ENCODE measurements at regions not wholly inside any gene's neighbourhood (a gene's known extent, or its start where the extent isn't known, plus 50 kb on each side); places are given as distances from the start of the nearest gene placed in this dataset.

GRCh38 chr6:12656906-12657305 lies 59.7 kb upstream of the PHACTR1 start:
- H3K4me3 ChIP-seq (ENCODE audit: extremely low read depth in 1 of 4, insufficient read depth in 2 of 4, low read depth in 3 of 4, low read length in 4 of 4), result no peak overlapping the region
- H4K91ac ChIP-seq (replicated peaks; ENCODE audit: insufficient read length, low read length), result no peak overlapping the region
- ChIA-PET POLR2A (ENCODE audit: partially characterized antibody) (no interaction called here), CTCF (ENCODE audit: partially characterized antibody) (interaction anchor here (0.5 to 1.5 kb wide), 4 partner anchors 9 to 224 kb away, joined by 3 to 6 read pairs (median 3); no protein-coding TSS in a partner anchor)
- H3K18ac ChIP-seq (ENCODE audit: extremely low read depth, low read length), result no peak overlapping the region
- H2AFZ ChIP-seq (ENCODE audit: low read length), result no peak overlapping the region
- H3K9me3 ChIP-seq (ENCODE audit: insufficient read depth in 2 of 2, low read depth in 1 of 2, low read length in 1 of 2), result no peaks in the 10 kb centered on the region
- H2BK120ac ChIP-seq (replicated peaks; ENCODE audit: low read depth, low read length), result no peak overlapping the region
- H3K4me1 ChIP-seq (replicated peaks in 1 of 4; ENCODE audit: control insufficient read depth in 3 of 4, insufficient read depth in 4 of 4, low read length in 3 of 4), result peaks cover 0 to 6% (median 0%) of the 10 kb centered on the region in 4 experiments; a peak in 2 of 7 replicates
- no peaks in the 10 kb centered on the region for H4K20me1 ChIP-seq (replicated peaks in 1 of 2; ENCODE audit: control insufficient read depth in 1 of 2, insufficient read depth in 2 of 2, low read length in 2 of 2)
- no peak overlapping the region for H3K27ac ChIP-seq (ENCODE audit: low read depth, low read length)
- no peak overlapping the region for H3K4me2 ChIP-seq (ENCODE audit: insufficient read depth in 1 of 2, low read depth in 2 of 2, low read length in 2 of 2)
- H3K23ac ChIP-seq (ENCODE audit: insufficient read length), result no peak overlapping the region
- WGBS, 2 experiments (ENCODE audit: extremely low coverage in 1 of 2, insufficient coverage in 1 of 2, insufficient read length in 1 of 2, insufficient replicate concordance in 2 of 2, low coverage in 1 of 2, low lambda C conversion rate in 2 of 2, missing lambda C conversion rate in 1 of 2), result 36% methylated on average over 3 of the region's 3 CpGs; no CpG with 5 or more reads in 1 of the 2 experiments
- no peak overlapping the region for H3K14ac ChIP-seq (ENCODE audit: insufficient read length)
- H4K8ac ChIP-seq (ENCODE audit: extremely low read depth, insufficient read depth, low read length), result no peak overlapping the region
- H2BK12ac ChIP-seq (ENCODE audit: low read depth, low read length), result no peak overlapping the region
- H3K4ac ChIP-seq (replicated peaks; ENCODE audit: insufficient read length, low read depth, low read length), result no peak overlapping the region
- H2BK20ac ChIP-seq (ENCODE audit: low read length), result no peak overlapping the region
- H3K79me1 ChIP-seq (ENCODE audit: low read depth, low read length), result no peaks in the 10 kb centered on the region
- DNase-seq (ENCODE audit: low read depth in 1 of 2, low spot score in 2 of 2) (no peak), FAIRE-seq (no peak)
- peaks cover 2% of the 10 kb centered on the region; the same call in 1 of the 2 replicates for H3K23me2 ChIP-seq (ENCODE audit: low read depth, low read length)
- no peak overlapping the region for H2BK15ac ChIP-seq (ENCODE audit: low read length)
- no peak overlapping the region for H4K5ac ChIP-seq (ENCODE audit: insufficient read length, low read depth, low read length)
- no peaks in the 10 kb centered on the region for H3K79me2 ChIP-seq (ENCODE audit: control insufficient read depth in 1 of 2, insufficient read depth in 2 of 2, low read length in 2 of 2)
- no peaks in the 10 kb centered on the region for H3K36me3 ChIP-seq (ENCODE audit: control insufficient read depth in 2 of 4, insufficient read depth in 4 of 4, low read length in 3 of 4)
- no peak overlapping the region for H2AK5ac ChIP-seq (ENCODE audit: low read depth, low read length)
- H2BK5ac ChIP-seq (ENCODE audit: low read depth, low read length), result no peak overlapping the region
- no peak overlapping the region for H3K56ac ChIP-seq (replicated peaks; ENCODE audit: insufficient read length, low read depth, low read length)
- no peak overlapping the region for H3K9ac ChIP-seq (replicated peaks in 1 of 4; ENCODE audit: extremely low read depth in 1 of 4, low read depth in 3 of 4, low read length in 3 of 4)
- H3K27me3 ChIP-seq (replicated peaks in 1 of 4; ENCODE audit: control insufficient read depth in 3 of 4, extremely low read depth in 1 of 4, insufficient read depth in 3 of 4, low read length in 3 of 4), result peaks cover 0 to 7% (median 3%) of the 10 kb centered on the region in 4 experiments; a peak in 4 of 7 replicates
- TF ChIP-seq MAFK (IDR thresholded peaks at IDR 0.05; ENCODE audit: low read depth, low read length) (no peak), TAF1 (IDR thresholded peaks at IDR 0.05; ENCODE audit: low read depth, low read length) (no peak), TAF7 (optimal IDR thresholded peaks at IDR 0.05; ENCODE audit: borderline replicate concordance, low read depth, low read length) (no peak), JUND (IDR thresholded peaks at IDR 0.05; ENCODE audit: low read length) (no peak), SIX5 (IDR thresholded peaks at IDR 0.05; ENCODE audit: low read depth, low read length) (no peak), SRF (IDR thresholded peaks at IDR 0.05; ENCODE audit: low read depth, low read length) (no peak), TCF12 (IDR thresholded peaks at IDR 0.05; ENCODE audit: low read depth, low read length) (no peak), ASH2L (IDR thresholded peaks at IDR 0.05; ENCODE audit: low read length) (no peak), SIRT6 (IDR thresholded peaks at IDR 0.05; ENCODE audit: low read length) (no peak), BRCA1 (IDR thresholded peaks at IDR 0.05; ENCODE audit: low read depth, low read length) (no peak), SIN3A (conservative IDR thresholded peaks at IDR 0.05 in 1 of 2, IDR thresholded peaks at IDR 0.05 in 1 of 2; ENCODE audit: low read depth in 1 of 2, low read length in 2 of 2) (no peak), CHD1 (IDR thresholded peaks at IDR 0.05; ENCODE audit: low read depth, low read length) (no peak), CHD2 (IDR thresholded peaks at IDR 0.05; ENCODE audit: low read length) (no peak), RXRA (IDR thresholded peaks at IDR 0.05; ENCODE audit: insufficient read depth, low read depth, low read length) (no peak), BACH1 (IDR thresholded peaks at IDR 0.05; ENCODE audit: low read length) (no peak), YY1 (IDR thresholded peaks at IDR 0.05; ENCODE audit: low read depth, low read length) (no peak), GTF2F1 (IDR thresholded peaks at IDR 0.05; ENCODE audit: borderline replicate concordance, low read depth, low read length) (no peak)

Measured in H1 (cell line).